NOMO-1 (cell line): ENCODE measurements at regions not wholly inside any gene's neighbourhood (a gene's known extent, or its start where the extent isn't known, plus 50 kb on each side); places are given as distances from the start of the nearest gene placed in this dataset.

Experiments used
- DNase-seq, 2 experiments: peaks; one replicate each; lab custom pipeline; 2025; ENCODE audit not compliant: unreplicated experiment in 2 of 2; lab: John Stamatoyannopoulos, UW

DNA sequence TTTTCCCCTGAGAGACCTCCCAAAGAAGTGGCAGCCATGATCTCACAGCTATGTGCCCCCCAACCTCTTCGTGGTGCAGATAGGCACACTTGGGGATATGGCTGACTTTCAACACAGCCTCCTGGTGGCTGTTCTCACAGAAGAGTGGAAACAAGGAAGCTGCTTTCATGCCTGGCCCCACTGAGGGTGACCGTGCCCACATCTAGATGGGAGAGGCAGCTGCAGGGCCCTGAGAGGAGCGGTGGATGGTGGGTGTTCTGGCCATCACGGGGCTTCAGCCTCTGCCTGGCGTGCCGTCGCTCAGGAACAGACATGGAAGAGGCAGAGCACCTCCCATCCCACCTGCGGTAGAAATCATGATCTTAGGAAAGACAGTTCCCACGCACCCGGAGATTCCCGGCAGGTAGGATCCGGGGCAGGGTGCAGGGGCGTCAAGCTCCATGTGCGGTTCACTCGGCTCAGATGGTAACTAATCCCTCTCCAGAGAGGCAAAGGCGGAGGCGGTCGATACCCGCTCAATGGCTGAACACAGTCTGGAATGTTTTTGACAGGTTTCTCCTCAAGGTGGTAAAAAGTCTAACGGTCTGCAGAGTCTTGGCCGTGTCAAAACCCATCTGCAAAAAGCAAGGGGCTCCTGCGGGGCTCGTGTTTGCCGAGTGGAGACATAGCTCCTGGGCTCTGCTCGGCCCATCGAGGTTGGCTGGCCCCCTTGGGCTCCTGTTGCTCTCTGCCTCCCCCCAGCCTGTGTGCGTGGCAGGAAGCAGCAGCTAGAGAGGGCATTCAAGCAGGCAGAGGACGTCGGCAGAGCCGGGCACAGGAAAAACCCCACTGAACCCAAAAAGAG is 225.2 kb upstream of the RTL1 start:
- no peak for DNase-seq

DNA sequence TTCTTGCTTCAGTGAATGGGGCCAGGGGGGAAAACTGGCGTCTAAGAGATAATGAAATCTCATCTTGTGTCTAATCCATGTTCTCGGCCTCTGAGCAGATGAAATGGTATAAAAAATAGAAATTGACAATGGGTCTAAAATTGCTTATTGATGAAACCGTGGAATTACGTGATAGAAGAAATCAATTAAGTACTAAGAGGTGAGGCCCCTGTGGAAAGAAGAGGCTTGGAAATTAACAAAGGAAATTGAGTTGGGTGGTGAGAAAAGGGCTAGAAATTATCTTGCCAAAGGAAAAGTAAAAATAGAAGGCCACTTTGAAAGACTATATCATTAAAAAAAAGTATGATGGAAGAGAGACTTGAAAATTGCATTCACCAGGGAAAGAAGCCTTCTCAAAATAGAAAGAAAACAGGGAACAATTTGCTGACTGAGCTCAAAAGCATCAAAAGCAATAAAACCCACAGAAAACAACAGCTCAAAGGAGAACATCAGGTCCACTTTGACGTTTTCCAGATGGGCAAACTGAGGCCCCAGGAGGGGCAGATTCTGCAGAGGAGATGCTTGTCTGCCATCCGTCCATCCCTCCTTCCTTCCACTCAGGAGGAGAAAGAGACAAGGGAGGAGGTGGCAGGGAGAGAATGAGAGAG is 226.1 kb upstream of the RTL1 start:
- no peak for DNase-seq

DNA sequence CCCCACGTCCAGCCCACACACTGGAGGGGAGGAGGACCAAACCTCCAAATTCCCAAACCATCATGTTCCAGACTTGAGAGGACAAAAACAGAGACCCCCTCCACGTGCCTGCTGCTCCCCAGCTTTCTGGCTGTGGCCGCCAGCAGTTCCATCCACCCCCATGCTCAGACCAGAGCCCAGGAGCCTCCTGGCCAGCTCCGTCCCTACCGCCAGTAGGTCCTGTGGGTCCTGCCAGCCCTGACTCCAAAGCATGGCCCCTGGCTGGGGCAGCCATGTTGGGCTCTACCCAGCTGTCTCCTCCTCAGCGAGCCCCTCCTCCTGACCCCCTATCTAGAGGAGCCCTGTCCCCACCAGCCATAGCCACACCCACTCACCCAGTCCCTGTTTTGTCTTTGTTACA is 227.3 kb upstream of the RTL1 start:
- DNase-seq: no peak

DNA sequence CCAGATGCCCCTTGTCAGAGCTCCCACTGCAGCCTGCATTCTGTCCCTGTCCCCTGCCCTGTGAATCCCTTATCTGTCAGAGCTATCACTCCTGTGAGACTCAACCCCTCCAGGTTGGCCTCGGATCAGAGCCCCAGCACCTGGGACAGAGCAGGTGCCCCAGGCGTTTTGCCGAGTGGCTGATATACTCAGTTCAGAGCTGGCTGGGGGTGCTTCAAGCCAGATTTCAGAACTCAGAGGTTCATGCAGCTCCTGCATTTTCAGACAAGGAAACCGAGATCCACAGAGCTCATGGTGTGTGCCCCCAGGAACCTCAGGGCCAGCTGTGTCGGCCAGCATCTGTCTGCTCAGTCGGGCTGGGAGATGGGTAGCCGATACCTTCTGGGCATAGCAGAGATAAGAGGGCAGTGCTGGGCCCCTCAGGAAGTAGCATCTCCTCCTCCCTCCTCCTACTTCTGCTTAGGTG is 228.0 kb upstream of the RTL1 start:
- no peak for DNase-seq

DNA sequence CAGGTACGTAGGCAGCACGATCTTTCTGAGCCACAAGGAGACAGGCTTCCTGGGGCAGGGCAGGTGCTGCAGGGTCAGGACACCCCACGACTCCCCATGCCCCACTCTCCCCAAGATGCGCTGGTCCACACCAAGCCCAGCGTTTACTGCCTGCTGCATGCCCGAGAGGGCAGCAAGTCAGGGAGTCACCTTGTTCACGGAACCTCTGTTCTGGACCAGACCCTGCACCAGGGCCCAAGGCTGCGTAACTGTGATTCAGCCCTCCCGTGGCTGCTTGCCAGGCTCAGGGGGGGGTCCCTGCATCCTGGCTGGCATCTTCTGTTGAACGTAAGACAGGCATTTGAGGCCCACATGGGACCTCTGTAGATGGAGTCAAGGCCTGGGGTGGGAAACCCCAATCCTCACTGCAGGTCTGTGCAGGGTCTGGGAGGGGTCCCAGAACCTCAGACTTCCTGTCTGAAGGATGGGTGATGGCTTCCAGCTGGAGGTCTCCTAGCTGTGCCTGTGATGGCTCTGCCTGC is 228.6 kb upstream of the RTL1 start:
- no peak for DNase-seq

DNA sequence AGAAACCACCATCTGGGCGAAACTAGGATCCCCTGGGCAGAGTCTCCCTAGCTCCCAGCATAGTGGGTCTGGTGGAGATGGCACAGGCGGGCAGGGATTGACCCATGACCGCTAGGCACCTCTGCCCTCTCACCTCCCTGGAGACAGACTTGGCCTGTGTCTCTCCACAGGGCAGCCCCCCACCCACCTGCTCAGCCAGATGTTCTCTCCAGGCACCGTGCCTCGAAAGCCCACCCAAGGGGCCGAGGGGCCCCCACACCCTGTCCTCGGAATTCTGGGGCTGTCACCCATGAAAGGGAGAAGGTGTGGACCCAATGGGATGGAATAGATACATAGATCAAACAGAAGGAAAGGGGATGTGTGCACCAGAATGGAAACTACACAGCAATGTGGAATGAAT is 229.1 kb upstream of the RTL1 start:
- no peak for DNase-seq

DNA sequence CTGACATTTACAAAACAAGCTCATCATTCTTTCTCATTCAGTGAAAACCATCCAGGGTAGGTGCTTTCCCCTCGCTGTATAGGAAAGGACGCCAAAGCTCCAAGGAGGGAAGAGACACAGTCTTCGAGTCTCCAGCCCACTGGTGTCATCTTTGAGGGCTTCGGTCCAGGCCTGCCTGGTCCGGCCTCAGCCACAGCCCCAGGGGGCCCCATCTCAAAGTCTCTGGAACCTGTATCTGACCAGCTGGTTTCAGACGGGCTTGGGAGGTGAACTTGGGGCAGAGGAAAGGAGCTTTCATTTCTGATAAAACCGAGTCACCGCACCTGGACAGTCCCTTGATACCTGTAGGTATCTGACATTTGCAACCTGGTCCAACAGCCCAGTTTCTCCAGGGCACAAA is 229.5 kb upstream of the RTL1 start:
- DNase-seq: no peak

DNA sequence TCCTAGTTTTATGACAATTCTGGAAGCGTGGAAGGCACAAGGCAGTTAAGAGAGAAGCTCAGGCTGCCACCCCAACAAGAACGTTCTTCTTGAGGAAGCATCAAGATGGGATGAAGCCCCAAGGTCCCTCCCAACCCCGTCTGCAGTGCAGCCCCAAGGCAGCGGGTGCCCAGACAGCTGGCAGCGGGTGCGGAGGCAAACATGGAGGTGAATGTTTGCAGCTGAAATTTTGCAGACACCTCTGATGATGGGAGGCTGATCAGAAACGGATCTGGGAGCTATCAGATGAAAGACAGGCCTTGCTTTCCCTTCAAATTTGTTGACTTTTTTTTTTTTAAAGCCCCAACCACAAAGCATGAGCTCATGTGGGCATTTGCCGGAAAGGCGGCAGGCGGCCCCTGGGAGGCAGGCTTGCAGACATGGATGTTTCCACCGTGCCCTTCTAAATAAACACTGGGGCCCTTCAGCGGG is 230.7 kb upstream of the RTL1 start:
- no peak for DNase-seq

DNA sequence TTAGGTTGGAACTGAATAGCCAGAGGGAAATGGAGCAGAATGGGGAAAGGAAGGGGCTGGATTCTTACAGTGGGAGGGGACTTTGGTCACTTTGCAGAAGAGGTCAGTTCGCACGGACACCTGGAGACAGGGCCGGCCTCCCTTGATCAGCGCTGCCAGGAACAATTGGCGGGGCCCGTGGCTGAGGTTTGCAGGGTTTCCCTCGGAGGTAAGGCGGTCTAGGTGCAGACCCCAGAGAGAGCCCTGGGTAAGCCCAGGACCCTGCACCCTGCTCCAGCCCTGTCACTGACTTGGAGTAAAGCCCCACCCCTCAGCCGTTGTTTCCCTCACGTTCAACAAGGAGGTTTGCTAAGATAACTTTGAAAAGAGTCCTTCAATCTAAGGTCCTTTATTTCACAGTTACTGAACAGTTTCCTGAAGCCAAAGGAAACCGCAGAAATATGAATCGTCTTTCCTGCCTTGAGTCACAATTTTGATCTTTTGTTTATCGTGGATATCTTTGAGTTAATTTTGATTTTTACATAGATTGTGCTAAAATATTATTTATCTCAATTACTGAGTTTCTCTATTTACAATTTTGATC is 231.4 kb upstream of the RTL1 start:
- no peak for DNase-seq

DNA sequence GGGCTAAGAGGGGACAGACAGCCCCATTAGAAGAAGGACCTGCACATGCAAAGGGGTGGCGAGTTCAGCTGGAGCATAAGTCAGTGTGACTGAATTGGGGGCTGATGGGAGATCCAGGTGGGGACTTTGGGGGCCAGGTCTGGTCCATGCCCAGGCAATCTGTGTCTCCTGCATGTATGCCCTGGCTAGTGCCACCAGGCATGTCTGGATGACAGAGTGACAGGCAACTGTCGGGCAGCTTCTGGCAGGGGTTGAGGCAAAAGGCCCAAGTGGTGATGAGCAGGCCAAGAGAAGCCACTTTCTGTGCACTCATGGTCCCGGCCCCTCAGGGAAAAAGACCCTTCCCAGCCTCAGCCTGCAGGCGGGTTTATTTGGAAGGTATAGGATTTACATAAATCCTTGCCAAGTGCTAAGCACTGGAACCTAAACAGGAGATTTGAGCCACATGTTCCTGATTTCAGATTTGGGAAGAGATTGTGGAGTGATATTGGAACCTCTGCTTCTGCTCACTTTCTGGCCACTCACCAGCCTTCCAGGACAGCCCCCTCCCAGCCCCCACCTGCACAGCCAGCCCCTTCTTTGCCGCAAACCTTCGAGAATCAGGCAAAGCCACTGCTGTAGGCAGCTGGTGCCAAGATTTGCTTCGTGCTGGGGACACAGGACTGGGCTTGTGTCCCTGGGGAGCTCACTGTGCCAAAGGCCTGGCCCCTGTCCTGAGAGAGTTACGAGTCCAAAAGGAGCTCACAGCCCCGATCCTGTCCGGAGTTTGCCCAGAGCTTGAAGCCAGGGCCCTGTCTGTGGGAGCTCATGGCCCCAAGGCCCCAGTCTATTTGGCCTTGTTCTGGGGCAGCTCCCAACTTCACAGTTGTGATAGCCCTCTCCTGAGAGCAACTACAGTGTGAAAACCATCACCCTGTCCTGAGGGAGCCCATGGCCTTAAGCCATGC is 232.5 kb upstream of the RTL1 start:
- DNase-seq: no peak

DNA sequence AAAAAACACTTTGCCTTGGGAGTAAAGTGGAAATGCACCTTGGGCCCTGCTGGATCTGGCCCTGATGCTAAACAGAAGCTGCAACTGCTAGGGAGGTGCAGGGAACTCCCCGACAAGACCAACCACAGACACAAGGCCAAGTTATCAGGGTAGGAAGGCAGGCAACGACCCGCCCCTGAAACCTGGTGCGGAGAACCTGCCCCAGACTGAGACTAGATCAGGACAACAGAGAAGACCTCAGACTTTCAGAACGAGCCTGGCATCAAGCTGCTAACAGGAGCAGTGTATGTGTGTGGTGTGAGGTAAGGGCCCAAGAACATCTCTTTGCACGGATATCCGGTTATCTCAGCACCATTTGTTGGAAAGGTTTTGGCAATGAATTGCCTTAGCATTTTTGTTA is 233.7 kb upstream of the RTL1 start:
- DNase-seq: no peak

DNA sequence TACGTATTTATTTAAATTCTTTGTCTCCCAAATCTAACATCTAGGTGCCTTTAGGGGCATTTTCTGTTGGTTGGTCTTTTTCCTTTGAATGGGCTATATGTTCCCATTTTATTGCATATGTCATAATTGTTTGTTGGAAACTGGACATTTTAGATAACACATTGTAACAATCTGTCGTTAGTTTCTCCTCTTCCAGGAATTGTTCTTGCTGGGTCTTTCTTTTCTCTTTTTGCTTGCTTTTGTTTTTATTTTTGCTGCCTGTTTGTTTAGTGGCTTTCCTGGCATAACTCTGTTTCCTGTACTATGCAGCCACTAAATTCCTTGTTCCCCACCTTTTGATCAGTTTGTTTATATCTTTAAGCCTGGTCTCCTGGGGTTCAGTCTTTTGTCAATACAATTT is 244.3 kb upstream of the RTL1 start:
- DNase-seq: no peak

DNA sequence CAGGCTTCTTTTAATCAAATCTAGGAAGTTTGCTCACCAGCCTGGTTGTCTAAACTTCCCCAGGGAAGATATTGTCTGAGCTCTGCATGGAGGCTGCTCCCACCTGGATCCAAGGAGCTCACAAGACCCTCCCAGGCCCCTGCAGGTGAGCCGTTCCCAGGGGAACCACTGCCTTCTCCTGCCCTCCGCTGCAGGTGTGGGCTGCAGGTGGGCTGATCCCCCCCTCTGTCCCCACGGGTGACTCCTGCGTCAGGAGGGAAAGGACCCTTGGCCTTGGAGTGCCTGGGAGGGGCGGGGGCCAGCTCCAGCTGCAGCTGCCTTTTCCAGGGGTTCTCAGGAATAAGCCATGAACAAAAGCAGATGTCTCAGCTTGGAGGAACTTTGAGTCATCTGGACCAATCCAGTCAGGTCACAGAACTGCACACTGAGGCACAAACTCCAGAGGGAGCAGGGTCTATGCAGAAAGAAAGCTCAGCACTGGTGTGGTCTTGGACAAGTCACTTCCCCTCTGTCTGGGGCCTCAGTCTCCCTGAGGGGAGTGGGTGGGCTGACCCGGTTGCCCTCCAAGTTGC is 246.6 kb upstream of the RTL1 start:
- DNase-seq: no peak

DNA sequence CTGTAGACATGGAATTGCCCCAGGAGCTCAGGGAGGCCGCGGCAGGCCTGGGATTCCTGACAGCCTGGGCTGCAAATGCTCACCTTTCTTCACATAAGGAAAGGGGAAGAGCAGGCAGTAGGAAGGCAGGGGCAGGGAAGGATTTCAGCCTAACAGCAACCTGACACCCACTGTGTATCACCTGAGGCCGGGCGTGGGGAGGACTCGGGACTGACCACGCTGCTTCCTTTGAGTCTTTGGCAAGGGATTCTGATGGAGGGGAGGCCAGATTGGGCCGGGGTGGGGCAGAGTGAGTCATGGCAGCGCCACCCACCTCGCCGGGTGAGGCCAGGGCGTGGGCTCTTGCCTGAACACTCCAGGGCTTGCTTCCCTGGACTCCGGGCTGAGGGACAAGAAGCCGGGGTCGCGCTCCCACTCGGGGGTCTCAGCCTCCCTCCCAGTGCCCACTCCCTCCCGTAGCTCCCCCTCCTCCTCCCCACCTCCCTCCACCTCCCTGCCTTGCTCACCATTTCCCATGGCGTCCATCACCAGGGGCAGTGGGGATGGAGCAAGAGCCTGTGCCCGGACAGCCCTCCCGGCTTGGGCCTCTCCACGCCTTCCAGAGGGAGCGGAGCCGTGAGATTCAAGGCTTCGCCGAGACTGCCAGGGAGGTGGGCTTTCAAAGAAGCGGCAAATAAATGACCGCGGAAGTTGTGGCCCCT is 247.9 kb upstream of the RTL1 start:
- no peak for DNase-seq

DNA sequence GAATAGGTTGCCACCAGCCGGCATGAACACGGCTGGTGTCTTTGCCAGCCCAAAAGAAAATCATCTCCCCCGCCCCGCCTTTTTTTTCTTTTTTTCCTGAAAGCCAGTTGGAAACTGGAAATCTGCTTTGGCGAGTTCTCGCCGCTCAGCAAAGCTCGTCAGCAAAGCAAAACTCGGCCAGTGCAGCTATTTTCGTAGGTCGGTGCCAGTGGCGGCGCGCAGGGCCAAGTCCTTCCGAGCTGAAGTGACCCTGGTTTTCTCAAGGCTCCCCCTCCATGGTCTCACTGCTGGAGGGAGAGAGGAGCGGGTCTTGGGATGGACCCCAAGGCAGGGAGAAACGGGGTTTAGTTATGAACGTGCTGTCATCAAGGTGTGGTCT is 248.4 kb upstream of the RTL1 start:
- no peak for DNase-seq

DNA sequence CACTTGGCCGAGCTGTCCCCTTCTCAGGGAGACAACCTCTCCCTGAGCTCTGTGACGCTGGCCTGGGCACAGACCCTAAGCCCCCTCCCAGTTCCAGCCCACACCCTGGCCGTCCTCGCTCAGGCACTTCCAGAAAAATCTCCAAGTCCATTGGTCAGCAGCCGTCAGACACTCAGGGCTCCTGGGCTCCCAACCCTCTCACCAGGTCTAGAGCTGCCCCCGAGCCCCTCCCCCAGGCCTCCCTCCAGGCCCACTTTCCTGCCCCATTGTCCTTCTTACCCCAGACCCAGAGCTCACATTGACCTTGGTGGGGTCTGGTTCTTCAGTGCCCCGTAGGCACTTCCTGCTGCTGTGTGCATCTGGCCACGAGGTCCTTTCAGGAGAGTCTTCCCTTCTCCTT is 249.3 kb upstream of the RTL1 start:
- no peak for DNase-seq

DNA sequence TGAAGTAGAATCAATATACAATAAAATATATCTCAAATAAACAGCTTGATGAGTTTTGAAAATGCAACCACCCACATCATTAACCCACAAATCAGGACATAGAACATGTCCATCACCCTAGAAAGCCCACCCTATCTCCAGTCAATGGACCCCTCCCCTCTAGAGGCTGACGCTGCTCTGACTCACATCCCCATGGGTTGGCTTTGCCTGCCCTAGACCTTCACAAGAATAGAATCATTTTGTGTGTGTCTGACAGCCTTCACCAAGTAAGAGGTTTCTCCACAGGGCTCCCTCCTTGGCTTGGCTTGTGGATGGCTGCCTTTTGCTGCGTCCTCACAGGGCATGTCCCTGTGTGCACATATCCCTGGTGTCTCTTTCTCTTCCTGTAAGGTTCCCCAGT is 250.2 kb upstream of the RTL1 start:
- no peak for DNase-seq

DNA sequence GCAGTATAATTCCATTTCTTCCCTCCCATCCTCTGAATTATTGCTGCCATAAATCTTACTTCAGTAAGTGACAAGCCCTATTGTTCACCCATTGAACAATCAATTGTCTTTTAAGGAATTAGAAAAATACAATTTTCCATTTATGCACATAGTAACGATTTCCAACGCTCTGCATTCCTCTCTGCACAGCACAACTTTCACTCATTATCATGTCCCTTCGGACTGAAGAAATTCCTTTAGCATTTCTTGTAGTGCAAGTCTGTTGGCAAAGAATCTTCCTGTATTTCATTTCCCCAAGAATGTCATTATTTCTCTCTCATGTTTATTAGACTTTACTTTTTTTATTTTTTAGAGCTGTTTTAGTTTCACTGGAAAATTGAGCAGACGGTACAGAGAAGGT is 252.1 kb upstream of the RTL1 start:
- no peak for DNase-seq

DNA sequence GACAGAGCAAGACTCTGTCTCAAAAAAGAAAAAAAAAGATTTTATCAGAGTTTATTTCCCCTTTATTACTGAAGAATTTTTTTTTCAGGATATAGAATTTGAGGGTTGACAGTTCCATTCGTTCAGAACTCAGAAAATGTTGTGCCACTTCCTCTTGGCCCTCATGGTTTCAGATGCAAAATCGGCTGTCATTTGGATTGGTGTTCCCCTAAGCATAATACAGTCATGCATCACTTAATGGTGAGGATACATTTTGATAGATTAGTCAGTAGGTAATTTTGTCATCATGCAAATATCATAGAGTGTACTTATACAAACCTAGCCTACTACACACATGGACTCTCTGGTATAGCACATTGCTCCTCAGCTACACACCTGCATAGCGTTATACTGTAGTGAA is 263.9 kb upstream of the RTL1 start:
- DNase-seq: no peak

DNA sequence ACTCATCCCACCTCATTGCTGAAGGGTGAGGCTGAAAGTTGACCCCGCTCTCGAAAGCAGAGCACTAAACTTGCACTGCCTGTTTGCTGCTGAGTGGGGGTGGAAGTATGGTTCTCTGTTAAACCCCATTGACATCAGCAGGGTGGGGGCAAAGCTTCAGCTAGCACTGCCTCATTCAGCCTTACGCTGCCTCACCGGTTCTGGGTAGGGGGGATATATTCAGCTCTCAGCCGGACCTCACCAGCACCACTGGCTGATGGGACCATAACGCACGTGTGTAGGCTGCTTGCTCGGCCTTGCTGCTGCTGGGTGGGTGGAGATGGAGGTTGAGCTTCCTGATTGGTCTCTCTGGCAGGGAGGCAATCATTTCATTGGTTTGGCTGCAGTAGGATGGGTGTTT is 265.7 kb upstream of the RTL1 start:
- DNase-seq: no peak
